ENCODE measurements at regions not wholly inside any gene's neighbourhood (a gene's known extent, or its start where the extent isn't known, plus 50 kb on each side); places are given as distances from the start of the nearest gene placed in this dataset.

DNA sequence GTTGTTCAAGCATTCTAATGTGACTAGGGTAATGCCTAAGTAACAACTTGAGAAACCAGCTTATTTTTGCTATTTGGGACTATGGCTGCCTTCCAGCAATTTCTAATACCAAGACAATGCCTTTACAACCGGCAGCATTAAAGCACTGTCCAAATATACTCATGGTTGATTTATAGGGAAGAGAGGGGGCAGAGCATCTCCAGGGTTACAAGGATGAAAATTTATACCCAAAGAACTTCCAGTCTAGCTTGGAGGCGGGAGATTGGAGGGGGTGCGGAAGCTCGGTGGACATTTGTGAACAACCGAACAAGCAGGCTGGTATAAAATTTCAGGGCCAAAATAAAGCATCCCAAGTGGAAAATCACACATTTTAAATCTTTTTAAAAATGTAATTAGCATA lies 79.4 kb upstream of the FOXN2 start:
- no peak for TF ChIP-seq POLR2AphosphoS5 (IDR thresholded peaks at IDR 0.05; ENCODE audit: low read depth)
- TF ChIP-seq, protein P1, sequence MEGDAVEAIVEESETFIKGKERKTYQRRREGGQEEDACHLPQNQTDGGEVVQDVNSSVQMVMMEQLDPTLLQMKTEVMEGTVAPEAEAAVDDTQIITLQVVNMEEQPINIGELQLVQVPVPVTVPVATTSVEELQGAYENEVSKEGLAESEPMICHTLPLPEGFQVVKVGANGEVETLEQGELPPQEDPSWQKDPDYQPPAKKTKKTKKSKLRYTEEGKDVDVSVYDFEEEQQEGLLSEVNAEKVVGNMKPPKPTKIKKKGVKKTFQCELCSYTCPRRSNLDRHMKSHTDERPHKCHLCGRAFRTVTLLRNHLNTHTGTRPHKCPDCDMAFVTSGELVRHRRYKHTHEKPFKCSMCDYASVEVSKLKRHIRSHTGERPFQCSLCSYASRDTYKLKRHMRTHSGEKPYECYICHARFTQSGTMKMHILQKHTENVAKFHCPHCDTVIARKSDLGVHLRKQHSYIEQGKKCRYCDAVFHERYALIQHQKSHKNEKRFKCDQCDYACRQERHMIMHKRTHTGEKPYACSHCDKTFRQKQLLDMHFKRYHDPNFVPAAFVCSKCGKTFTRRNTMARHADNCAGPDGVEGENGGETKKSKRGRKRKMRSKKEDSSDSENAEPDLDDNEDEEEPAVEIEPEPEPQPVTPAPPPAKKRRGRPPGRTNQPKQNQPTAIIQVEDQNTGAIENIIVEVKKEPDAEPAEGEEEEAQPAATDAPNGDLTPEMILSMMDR (IDR thresholded peaks at IDR 0.05; ENCODE audit: insufficient read depth, low read length) = no peak
